ENCODE measurements at regions not wholly inside any gene's neighbourhood (a gene's known extent, or its start where the extent isn't known, plus 50 kb on each side); places are given as distances from the start of the nearest gene placed in this dataset.

GRCh38 chr11:11045156-11045930 is 187.5 kb upstream of the ZBED5 start:
- no peak overlapping the region for H3K4me3 ChIP-seq (ENCODE audit: low read depth, low read length)
- in situ Hi-C loops (cut with HindIII; ENCODE audit: low sequenced_read_pairs): no loop called here
- no peak for TF ChIP-seq CTCF (IDR thresholded peaks at IDR 0.05; ENCODE audit: low read depth, low read length)
- no peak for DNase-seq (ENCODE audit: low read depth, low spot score)

- no peak for DNase-seq (ENCODE audit: low read depth, low spot score)
- TF ChIP-seq CTCF (IDR thresholded peaks at IDR 0.05; ENCODE audit: low read depth, low read length): no peak
- no peak overlapping the region for H3K4me3 ChIP-seq (ENCODE audit: low read depth, low read length)
- in situ Hi-C loops (cut with HindIII; ENCODE audit: low sequenced_read_pairs): no loop called here
Observed at GRCh38 chr11:11044137-11044855, 186.4 kb upstream of the ZBED5 start.

- no peak overlapping the region for H3K4me3 ChIP-seq (ENCODE audit: low read depth, low read length)
- in situ Hi-C loops (cut with HindIII; ENCODE audit: low sequenced_read_pairs): no loop called here
- no peak for TF ChIP-seq CTCF (IDR thresholded peaks at IDR 0.05; ENCODE audit: low read depth, low read length)
- DNase-seq (ENCODE audit: low read depth, low spot score): no peak
Observed at GRCh38 chr11:11043721-11044120, 185.9 kb upstream of the ZBED5 start.

DNA sequence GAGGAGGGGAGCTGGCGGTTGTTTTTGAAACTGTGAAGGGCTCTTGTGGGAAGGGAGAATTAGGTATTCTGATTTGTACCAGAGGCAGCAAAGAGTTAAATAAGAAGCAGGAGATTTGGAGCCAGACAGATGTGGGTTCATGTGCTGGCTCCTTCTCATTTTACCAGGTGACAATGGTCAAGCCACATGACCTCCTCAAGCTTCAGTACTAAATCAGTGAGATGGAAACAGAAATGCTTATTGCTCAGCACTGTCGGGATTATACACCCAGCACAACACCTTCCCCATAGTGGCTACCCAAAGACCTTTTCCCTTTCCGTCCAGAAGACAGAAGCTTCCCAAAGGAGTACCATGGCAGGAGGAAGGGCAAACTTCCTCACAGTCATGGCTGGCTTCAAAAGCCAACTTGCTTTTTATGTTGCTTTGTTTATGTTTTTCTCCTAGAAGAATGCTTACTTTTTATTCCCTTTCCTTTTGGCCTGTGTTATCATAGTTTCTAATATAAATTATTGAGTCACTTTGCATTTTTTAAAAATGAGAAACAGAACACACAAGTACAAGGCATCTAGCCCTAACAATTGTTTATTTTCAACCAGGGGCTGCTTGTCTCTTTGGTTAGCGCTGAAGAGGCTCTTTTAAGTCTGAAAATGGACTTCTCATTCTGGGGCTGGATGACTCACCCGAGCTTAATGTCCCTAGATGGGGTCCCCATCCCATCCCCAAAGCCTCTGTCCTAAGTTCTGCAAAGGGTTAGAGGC is 181.5 kb upstream of the ZBED5 start:
- H3K4me3 ChIP-seq (ENCODE audit: low read depth, low read length): no peak overlapping the region
- DNase-seq (ENCODE audit: low read depth, low spot score): no peak
- no peak for TF ChIP-seq CTCF (IDR thresholded peaks at IDR 0.05; ENCODE audit: low read depth, low read length)
- in situ Hi-C loops (cut with HindIII; ENCODE audit: low sequenced_read_pairs): no loop called here

DNA sequence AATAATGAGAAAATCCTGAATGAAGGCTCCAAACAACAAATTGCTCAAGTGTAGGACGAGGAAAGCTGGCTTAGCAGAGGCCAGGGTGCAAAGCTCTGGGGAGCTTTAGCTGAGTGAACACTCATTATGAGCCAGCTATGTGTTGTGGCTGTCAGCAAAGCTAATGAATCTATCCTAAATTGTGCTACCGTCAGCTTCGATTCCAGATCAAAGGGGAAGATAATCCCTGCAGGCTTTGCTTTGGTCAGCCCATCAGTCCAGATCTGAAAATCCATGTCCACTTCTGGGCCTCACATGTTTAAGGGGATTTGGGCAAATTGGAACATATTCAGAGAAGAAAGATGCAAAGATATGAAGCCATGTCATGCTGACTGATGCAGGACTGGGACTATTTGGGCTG is 180.9 kb upstream of the ZBED5 start:
- no peak for DNase-seq (ENCODE audit: low read depth, low spot score)
- TF ChIP-seq CTCF (IDR thresholded peaks at IDR 0.05; ENCODE audit: low read depth, low read length): no peak
- in situ Hi-C loops (cut with HindIII; ENCODE audit: low sequenced_read_pairs): no loop called here
- H3K4me3 ChIP-seq (ENCODE audit: low read depth, low read length): no peak overlapping the region

GRCh38 chr11:11038352-11038751 is 180.5 kb upstream of the ZBED5 start:
- in situ Hi-C loops (cut with HindIII; ENCODE audit: low sequenced_read_pairs): no loop called here
- no peak for TF ChIP-seq CTCF (IDR thresholded peaks at IDR 0.05; ENCODE audit: low read depth, low read length)

More at GRCh38 chr11:11038352-11038751, 180.5 kb upstream of the ZBED5 start:
- no peak overlapping the region for H3K4me3 ChIP-seq (ENCODE audit: low read depth, low read length)
- no peak for DNase-seq (ENCODE audit: low read depth, low spot score)

Measured in astrocyte of the spinal cord (primary cell).